ENCODE measurements at regions not wholly inside any gene's neighbourhood (a gene's known extent, or its start where the extent isn't known, plus 50 kb on each side); places are given as distances from the start of the nearest gene placed in this dataset.

DNA sequence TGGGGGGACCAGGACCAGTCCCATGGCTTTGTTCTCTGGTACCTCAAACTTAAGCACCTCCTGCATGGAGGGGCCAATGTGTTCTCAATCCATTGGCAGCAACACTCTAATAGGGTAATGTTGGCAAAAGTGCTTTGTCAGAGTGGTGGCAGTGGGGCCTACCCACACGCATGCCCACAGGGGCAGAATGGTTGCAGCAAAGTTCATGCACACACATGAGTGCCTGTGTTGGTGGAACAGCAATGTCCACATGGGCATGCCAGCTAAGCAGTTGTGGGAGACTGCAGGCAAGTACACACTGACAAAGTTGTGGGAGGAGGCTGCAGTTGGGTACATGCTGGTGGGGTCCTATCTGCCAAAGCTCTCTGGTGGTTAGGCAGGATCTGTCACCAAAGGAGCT lies 645.2 kb downstream of the ZNF385D start:
- no peak overlapping the region for H3K4me3 ChIP-seq
- no peak for ATAC-seq

GRCh38 chr3:21100656-21101359 lies 650.2 kb downstream of the ZNF385D start:
- H3K27ac ChIP-seq, result no peak overlapping the region
- no peaks in the 10 kb centered on the region for H3K4me1 ChIP-seq
- H3K9me3 ChIP-seq, result peaks cover 0 to 38% of the 10 kb centered on the region in 2 donors
- intact Hi-C loops (cut with DNase I), result no loop called here
- H3K27me3 ChIP-seq, result no peaks in the 10 kb centered on the region
- H3K36me3 ChIP-seq, result no peaks in the 10 kb centered on the region
- no peak overlapping the region for H3K4me3 ChIP-seq
- DNase-seq (no peak), ATAC-seq (peak; percentile 27)
- no peak for TF ChIP-seq CTCF (IDR thresholded peaks at IDR 0.05)

More for the DNA sequence above, 645.2 kb downstream of the ZNF385D start:
- Histone ChIP-seq H3K27me3 (no peaks in the 10 kb centered on the region), H3K27ac (no peak overlapping the region), H3K9me3 (peaks cover 0 to 27% of the 10 kb centered on the region in 2 donors), H3K36me3 (no peaks in the 10 kb centered on the region), H3K4me1 (no peaks in the 10 kb centered on the region)
- intact Hi-C loops (cut with DNase I), result no loop called here
- no peak for DNase-seq
- TF ChIP-seq CTCF (IDR thresholded peaks at IDR 0.05), result no peak

DNA sequence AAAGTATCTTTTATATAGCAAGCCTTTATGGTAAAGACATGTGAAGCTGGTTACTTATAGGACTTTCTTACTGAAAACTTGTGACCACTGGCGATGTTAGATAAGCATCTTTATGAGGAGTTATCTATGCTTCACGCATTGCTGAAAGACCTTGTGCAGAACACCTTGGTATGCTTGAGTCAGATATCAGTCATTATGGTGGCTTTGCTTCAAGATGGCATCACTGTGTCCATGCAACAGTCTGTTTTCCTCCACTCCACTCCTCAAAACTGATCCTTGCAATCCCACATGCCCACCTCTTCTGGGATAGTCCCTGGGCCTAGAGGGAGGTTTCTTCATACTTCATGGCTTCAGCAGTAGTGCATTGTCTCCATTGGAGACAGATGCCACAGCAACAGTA lies 656.3 kb downstream of the ZNF385D start:
- H3K27ac ChIP-seq, result no peak overlapping the region
- DNase-seq (no peak), ATAC-seq (no peak)
- intact Hi-C loops (cut with DNase I), result no loop called here
- no peaks in the 10 kb centered on the region for H3K27me3 ChIP-seq
- H3K4me3 ChIP-seq, result no peak overlapping the region
- TF ChIP-seq CTCF (IDR thresholded peaks at IDR 0.05), result no peak
- peaks cover 0 to 5% of the 10 kb centered on the region in 2 donors for H3K9me3 ChIP-seq
- no peaks in the 10 kb centered on the region for H3K36me3 ChIP-seq
- H3K4me1 ChIP-seq, result no peaks in the 10 kb centered on the region

DNA sequence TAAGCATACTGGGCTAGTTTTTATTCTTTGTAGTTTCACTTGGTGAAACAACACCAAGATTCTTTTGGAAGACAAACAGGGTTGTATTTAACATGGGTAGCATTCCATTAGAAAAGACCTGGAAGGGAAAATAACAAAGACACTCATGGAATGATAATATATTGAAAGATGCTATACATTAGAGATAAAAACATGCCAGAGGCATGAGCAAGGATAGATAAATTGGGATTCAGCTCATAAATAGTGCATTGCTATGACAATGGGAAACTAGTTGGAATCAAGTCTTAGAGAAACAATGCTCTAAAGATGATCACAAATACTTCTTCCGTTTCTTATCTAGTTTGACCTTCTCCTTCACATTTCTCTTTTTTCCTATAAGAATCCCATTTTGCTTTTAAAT lies 677.4 kb downstream of the ZNF385D start:
- intact Hi-C loops (cut with DNase I), result no loop called here
- ATAC-seq (no peak), DNase-seq (no peak)
- no peak for TF ChIP-seq CTCF (IDR thresholded peaks at IDR 0.05)
- no peak overlapping the region for H3K27ac ChIP-seq
- no peaks in the 10 kb centered on the region for H3K27me3 ChIP-seq
- H3K36me3 ChIP-seq, result no peaks in the 10 kb centered on the region
- peaks cover 0 to 4% of the 10 kb centered on the region in 2 donors for H3K9me3 ChIP-seq
- H3K4me3 ChIP-seq, result no peak overlapping the region
- H3K4me1 ChIP-seq, result no peaks in the 10 kb centered on the region

GRCh38 chr3:21067031-21067813 lies 683.8 kb downstream of the ZNF385D start:
- TF ChIP-seq CTCF (IDR thresholded peaks at IDR 0.05), result no peak
- Histone ChIP-seq H3K27me3 (no peaks in the 10 kb centered on the region), H3K4me3 (no peak overlapping the region), H3K36me3 (no peaks in the 10 kb centered on the region), H3K4me1 (no peaks in the 10 kb centered on the region), H3K9me3 (no peaks in the 10 kb centered on the region), H3K27ac (no peak overlapping the region)
- ATAC-seq, result no peak
- intact Hi-C loops (cut with DNase I), result no loop called here
- peak in 2 of 4 donors; percentile 77 to 88 for DNase-seq

Measured in left lung (tissue), 4 donors.